ENCODE measurements at regions not wholly inside any gene's neighbourhood (a gene's known extent, or its start where the extent isn't known, plus 50 kb on each side); places are given as distances from the start of the nearest gene placed in this dataset.
"Not testable (repeated sequence)": the region's sequence is repeated elsewhere in the genome, so short reads cannot be mapped to it uniquely, and the experiment has no call there.

- TF ChIP-seq, protein P1, sequence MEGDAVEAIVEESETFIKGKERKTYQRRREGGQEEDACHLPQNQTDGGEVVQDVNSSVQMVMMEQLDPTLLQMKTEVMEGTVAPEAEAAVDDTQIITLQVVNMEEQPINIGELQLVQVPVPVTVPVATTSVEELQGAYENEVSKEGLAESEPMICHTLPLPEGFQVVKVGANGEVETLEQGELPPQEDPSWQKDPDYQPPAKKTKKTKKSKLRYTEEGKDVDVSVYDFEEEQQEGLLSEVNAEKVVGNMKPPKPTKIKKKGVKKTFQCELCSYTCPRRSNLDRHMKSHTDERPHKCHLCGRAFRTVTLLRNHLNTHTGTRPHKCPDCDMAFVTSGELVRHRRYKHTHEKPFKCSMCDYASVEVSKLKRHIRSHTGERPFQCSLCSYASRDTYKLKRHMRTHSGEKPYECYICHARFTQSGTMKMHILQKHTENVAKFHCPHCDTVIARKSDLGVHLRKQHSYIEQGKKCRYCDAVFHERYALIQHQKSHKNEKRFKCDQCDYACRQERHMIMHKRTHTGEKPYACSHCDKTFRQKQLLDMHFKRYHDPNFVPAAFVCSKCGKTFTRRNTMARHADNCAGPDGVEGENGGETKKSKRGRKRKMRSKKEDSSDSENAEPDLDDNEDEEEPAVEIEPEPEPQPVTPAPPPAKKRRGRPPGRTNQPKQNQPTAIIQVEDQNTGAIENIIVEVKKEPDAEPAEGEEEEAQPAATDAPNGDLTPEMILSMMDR (IDR thresholded peaks at IDR 0.05; ENCODE audit: insufficient read depth, low read length) = not testable (repeated sequence)
- TF ChIP-seq REST (IDR thresholded peaks at IDR 0.05; ENCODE audit: insufficient replicate concordance, low read depth); POLR2AphosphoS5 (IDR thresholded peaks at IDR 0.05; ENCODE audit: low read depth): not testable (repeated sequence)
Observed at GRCh38 chr5:7263398-7264015, 132.4 kb upstream of the ADCY2 start.
